Activated T-helper 17 cell treated with anti-CD3 and anti-CD28 coated beads, Interleukin-2, amount 50 U/mL, for 72 hours (primary cell): ENCODE measurements at regions not wholly inside any gene's neighbourhood (a gene's known extent, or its start where the extent isn't known, plus 50 kb on each side); places are given as distances from the start of the nearest gene placed in this dataset.

Experiments
- ATAC-seq: fragments of 150-1000 bp; cut with Tn5 transposase; replicated peaks from 2 replicates; pipeline ENCODE4 v1.10.0; 2021; ENCODE audit warnings: mild to moderate bottlenecking, moderate library complexity
- H3K27ac Mint-ChIP-seq: one replicate; pipeline ENCODE4 v1.8.0; 2022; ENCODE audit warnings: mixed read lengths
- H3K27me3 Mint-ChIP-seq: one replicate; pipeline ENCODE4 v1.8.0; 2022; ENCODE audit warnings: mixed read lengths
- H3K36me3 Mint-ChIP-seq: one replicate; pipeline ENCODE4 v1.8.0; 2022; ENCODE audit warnings: low read depth, mild to moderate bottlenecking, mixed read lengths
- H3K4me1 Mint-ChIP-seq: one replicate; pipeline ENCODE4 v1.8.0; 2022; ENCODE audit warnings: mixed read lengths
- H3K4me3 Mint-ChIP-seq: one replicate; pipeline ENCODE4 v1.8.0; 2022; ENCODE audit warnings: mild to moderate bottlenecking, mixed read lengths
- H3K9me3 Mint-ChIP-seq: one replicate; pipeline ENCODE4 v1.8.0; 2022; ENCODE audit warnings: mixed read lengths

GRCh38 chr17:79364315-79365094 lies 246.3 kb downstream of the RBFOX3 start:
- no peaks in the 10 kb centered on the region for H3K36me3 Mint-ChIP-seq
- no peak for ATAC-seq
- no peaks in the 10 kb centered on the region for H3K9me3 Mint-ChIP-seq
- H3K4me3 Mint-ChIP-seq, result no peak overlapping the region
- H3K4me1 Mint-ChIP-seq, result no peaks in the 10 kb centered on the region
- H3K27ac Mint-ChIP-seq, result no peak overlapping the region
- H3K27me3 Mint-ChIP-seq, result peaks cover 10% of the 10 kb centered on the region

GRCh38 chr17:79363552-79364275 lies 247.1 kb downstream of the RBFOX3 start:
- H3K4me3 Mint-ChIP-seq, result no peak overlapping the region
- H3K27me3 Mint-ChIP-seq, result peaks cover 15% of the 10 kb centered on the region
- H3K4me1 Mint-ChIP-seq, result no peaks in the 10 kb centered on the region
- no peak for ATAC-seq
- H3K27ac Mint-ChIP-seq, result no peak overlapping the region
- H3K36me3 Mint-ChIP-seq, result no peaks in the 10 kb centered on the region
- H3K9me3 Mint-ChIP-seq, result no peaks in the 10 kb centered on the region

- no peaks in the 10 kb centered on the region for H3K9me3 Mint-ChIP-seq
- no peak for ATAC-seq
- peaks cover 21% of the 10 kb centered on the region for H3K27me3 Mint-ChIP-seq
- no peak overlapping the region for H3K27ac Mint-ChIP-seq
- no peaks in the 10 kb centered on the region for H3K4me1 Mint-ChIP-seq
- no peak overlapping the region for H3K4me3 Mint-ChIP-seq
- H3K36me3 Mint-ChIP-seq, result no peaks in the 10 kb centered on the region
Measured at GRCh38 chr17:79362772-79363305, 248.0 kb downstream of the RBFOX3 start.

DNA sequence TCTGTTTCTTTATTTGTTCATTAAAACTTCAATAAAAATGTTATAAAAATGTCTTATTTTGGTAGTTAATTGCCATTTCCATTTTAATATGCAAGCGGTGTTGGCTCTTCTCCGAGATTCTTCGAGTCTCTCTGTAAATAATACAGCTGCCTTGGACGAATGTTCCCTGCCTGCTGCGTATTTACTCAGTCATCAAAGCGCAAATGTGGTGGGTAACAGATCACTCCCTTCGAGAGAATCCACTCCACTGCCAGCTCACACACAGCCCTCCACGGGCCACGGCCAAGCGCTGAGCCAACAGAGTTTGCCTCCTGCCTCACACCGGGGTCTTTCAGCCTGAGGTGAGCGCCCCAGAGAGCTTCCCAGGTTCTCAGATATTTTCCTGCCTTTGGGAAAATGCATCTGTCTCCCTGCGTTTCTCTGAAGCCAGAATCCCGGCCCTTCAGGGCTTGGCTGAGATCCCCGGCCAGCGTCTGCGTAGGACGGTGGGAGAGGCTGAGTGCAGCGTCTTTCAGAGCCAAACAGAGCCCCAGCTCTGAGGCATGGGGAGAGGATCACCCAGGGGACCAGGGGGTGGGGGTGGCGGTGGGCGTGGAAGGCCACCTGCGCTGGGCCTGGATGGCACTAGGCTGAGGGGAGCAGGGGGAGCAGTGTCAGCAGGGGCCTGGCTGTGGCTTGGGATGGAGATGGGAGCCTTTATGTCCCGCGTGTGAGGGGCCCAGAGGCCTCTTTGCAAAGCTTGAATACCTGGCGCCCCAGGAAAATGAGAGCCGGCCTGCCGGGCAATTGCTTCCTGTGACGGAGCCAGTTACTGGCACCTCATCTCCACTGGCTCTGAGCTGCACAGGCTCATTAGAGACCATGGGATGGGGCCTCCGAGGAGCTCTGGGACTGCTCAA lies 248.7 kb downstream of the RBFOX3 start:
- Mint-ChIP-seq H3K4me1 (no peaks in the 10 kb centered on the region), H3K27me3 (peaks cover 17% of the 10 kb centered on the region), H3K9me3 (no peaks in the 10 kb centered on the region), H3K27ac (no peak overlapping the region), H3K36me3 (no peaks in the 10 kb centered on the region), H3K4me3 (no peak overlapping the region)
- no peak for ATAC-seq

GRCh38 chr17:79361221-79361734 lies 249.6 kb downstream of the RBFOX3 start:
- Mint-ChIP-seq H3K9me3 (no peaks in the 10 kb centered on the region), H3K4me1 (no peaks in the 10 kb centered on the region), H3K36me3 (no peaks in the 10 kb centered on the region), H3K4me3 (no peak overlapping the region), H3K27me3 (peaks cover 17% of the 10 kb centered on the region), H3K27ac (no peak overlapping the region)
- no peak for ATAC-seq

DNA sequence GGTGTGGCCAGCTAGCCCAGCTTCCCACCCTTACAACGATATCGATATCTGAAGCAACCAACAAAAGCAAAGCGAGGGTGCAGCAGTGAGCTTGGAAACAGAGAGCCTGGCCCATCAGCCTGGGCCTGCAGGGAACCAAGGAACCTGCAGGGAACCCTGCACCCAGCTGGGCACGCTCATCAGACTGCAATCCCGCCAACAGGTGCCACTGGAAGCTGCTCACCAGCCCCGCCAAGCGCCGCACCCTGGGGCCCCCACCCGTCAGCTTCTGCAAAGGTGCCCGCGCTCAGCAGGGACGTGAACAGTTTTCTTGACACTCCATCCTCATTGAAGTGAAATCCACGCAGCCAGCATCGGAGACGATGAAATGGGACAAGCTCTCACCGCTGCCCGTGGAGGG lies 250.7 kb downstream of the RBFOX3 start:
- H3K9me3 Mint-ChIP-seq, result no peaks in the 10 kb centered on the region
- H3K4me3 Mint-ChIP-seq, result no peak overlapping the region
- no peaks in the 10 kb centered on the region for H3K36me3 Mint-ChIP-seq
- no peaks in the 10 kb centered on the region for H3K4me1 Mint-ChIP-seq
- H3K27me3 Mint-ChIP-seq, result peaks cover 22% of the 10 kb centered on the region
- no peak for ATAC-seq
- no peak overlapping the region for H3K27ac Mint-ChIP-seq

DNA sequence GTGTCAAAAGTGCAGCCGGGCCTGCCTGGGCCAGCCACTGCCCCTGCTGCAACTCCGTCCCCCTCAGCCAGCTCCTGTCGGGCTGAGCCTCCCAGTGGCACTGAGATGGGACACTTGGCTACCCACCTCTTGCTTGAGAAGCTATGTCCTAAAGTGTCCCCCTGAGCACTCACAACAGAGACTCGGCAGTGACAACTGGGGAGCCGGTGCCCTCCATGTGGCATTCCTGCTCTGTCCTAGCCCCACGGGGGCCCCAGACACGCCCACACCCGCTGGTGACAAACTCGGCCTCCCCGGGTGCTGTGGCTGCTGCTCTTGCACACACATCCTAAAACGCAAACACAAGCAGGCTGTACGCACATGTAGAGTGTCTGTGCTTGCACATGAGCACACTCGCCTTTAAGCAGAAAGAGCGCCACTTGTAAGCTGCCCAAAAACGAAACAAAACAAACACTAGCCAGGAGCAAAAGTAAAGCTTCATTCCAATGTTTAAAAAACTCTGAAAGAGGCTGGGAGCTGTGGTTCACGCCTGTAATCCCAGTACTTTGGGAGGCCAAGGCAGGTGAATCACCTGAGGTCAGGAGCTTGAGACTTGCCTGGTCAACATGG lies 253.9 kb downstream of the RBFOX3 start:
- ATAC-seq, result no peak
- Mint-ChIP-seq H3K27me3 (peaks cover 27% of the 10 kb centered on the region), H3K4me1 (no peaks in the 10 kb centered on the region)

GRCh38 chr17:79355165-79355564 lies 255.7 kb downstream of the RBFOX3 start:
- Mint-ChIP-seq H3K27ac (no peak overlapping the region), H3K27me3 (peaks cover 37% of the 10 kb centered on the region)
- no peak for ATAC-seq

More for the DNA sequence above, 253.9 kb downstream of the RBFOX3 start:
- no peaks in the 10 kb centered on the region for H3K9me3 Mint-ChIP-seq
- H3K4me3 Mint-ChIP-seq, result no peak overlapping the region
- H3K36me3 Mint-ChIP-seq, result no peaks in the 10 kb centered on the region
- no peak overlapping the region for H3K27ac Mint-ChIP-seq

GRCh38 chr17:79354173-79354820 lies 256.6 kb downstream of the RBFOX3 start:
- H3K27ac Mint-ChIP-seq, result no peak overlapping the region
- peaks cover 41% of the 10 kb centered on the region for H3K27me3 Mint-ChIP-seq
- H3K4me3 Mint-ChIP-seq, result no peak overlapping the region
- no peaks in the 10 kb centered on the region for H3K4me1 Mint-ChIP-seq
- no peak for ATAC-seq
- no peaks in the 10 kb centered on the region for H3K36me3 Mint-ChIP-seq
- no peaks in the 10 kb centered on the region for H3K9me3 Mint-ChIP-seq

More at GRCh38 chr17:79355165-79355564, 255.7 kb downstream of the RBFOX3 start:
- Mint-ChIP-seq H3K9me3 (no peaks in the 10 kb centered on the region), H3K4me3 (no peak overlapping the region), H3K4me1 (no peaks in the 10 kb centered on the region), H3K36me3 (no peaks in the 10 kb centered on the region)

GRCh38 chr17:79353548-79353947 lies 257.3 kb downstream of the RBFOX3 start:
- no peak overlapping the region for H3K27ac Mint-ChIP-seq
- no peaks in the 10 kb centered on the region for H3K36me3 Mint-ChIP-seq
- H3K27me3 Mint-ChIP-seq, result peaks cover 44% of the 10 kb centered on the region
- H3K4me3 Mint-ChIP-seq, result no peak overlapping the region
- no peak for ATAC-seq
- no peaks in the 10 kb centered on the region for H3K9me3 Mint-ChIP-seq
- H3K4me1 Mint-ChIP-seq, result no peaks in the 10 kb centered on the region

GRCh38 chr17:79353016-79353415 lies 257.8 kb downstream of the RBFOX3 start:
- Mint-ChIP-seq H3K36me3 (no peaks in the 10 kb centered on the region), H3K27ac (no peak overlapping the region), H3K9me3 (no peaks in the 10 kb centered on the region), H3K4me1 (no peaks in the 10 kb centered on the region), H3K27me3 (peaks cover 43% of the 10 kb centered on the region), H3K4me3 (no peak overlapping the region)
- no peak for ATAC-seq

DNA sequence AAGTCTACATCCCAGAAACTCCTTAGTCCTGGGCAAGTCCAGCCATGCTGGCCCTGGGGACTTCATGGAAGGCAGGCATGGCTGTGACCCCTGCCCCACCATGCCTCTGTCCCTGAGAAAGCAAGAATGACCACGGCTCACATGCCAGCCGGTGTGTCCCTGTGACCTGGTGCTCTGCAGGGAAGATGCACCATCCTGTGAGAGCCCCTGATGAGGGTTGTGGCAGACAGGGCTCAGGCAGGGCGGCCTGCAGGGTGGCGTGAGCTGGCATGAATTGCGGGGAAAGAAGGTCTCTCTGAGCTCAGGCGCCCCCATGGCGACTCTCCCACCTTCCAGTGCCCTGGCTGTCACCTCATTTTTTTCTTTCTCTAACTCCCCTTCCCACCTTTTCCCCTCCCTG lies 260.3 kb downstream of the RBFOX3 start:
- Mint-ChIP-seq H3K27ac (no peak overlapping the region), H3K4me3 (no peak overlapping the region), H3K9me3 (no peaks in the 10 kb centered on the region), H3K27me3 (peaks cover 56% of the 10 kb centered on the region), H3K4me1 (no peaks in the 10 kb centered on the region), H3K36me3 (no peaks in the 10 kb centered on the region)
- ATAC-seq, result no peak

GRCh38 chr17:79349506-79350400 lies 261.1 kb downstream of the RBFOX3 start:
- H3K9me3 Mint-ChIP-seq, result peaks cover 7% of the 10 kb centered on the region
- no peaks in the 10 kb centered on the region for H3K4me1 Mint-ChIP-seq
- H3K27ac Mint-ChIP-seq, result no peak overlapping the region
- H3K27me3 Mint-ChIP-seq, result peaks cover 63% of the 10 kb centered on the region
- no peak overlapping the region for H3K4me3 Mint-ChIP-seq
- no peak for ATAC-seq
- no peaks in the 10 kb centered on the region for H3K36me3 Mint-ChIP-seq
